Stromal cell of bone marrow (primary cell): ENCODE measurements at regions not wholly inside any gene's neighbourhood (a gene's known extent, or its start where the extent isn't known, plus 50 kb on each side); places are given as distances from the start of the nearest gene placed in this dataset.

Source experiments
- DNase-seq: peaks from one replicate; pipeline ENCODE4 v3.0.0-alpha.2; 2012; ENCODE audit warnings: low read depth

DNA sequence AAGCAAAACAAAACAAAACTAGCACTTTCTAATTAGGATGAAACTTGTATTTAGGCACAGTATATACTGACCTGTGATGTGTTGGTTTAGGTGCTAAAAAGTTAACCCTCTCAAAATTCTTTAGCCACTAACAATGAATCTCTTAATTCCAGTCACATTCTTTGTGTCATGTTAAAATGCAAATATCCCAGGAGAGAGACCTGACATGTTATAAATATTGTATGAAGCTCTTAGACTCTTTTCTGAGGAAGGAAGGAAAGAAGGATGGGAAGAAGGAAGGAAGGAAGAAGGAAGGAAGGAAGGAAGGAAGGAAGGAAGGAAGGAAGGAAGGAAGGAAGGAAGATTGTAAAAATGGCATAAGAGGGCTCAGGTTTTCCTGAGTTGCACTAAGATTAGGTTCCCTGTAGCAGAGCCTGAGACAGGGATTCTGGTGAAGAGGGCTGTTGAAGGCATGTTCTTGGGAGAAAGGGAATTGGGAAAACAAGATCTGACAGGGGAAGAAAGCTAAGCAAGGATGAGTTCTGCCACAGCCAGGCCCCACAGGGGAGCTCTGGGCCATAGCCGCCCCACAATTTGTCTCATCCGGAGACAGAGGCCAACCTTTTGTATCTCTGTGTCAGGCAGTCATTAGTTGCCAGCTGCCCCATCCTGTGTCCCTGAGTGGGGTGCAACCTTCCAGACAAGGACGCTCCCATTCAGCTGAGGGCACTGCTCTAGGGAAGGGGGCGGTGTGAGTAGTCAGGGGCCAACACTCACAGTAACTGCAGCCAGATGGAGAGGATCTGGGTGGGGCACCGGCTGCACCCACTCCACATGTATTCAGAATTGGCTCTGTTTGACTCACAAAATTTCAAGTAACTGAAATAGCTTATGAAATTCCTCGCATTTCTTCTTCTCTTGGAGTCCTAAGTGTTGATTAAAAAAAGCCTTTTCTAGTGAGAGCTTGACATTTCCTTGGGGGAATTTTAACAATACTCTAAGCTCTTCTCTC is 189.3 kb upstream of the ARG1 start:
- DNase-seq = no peak

DNA sequence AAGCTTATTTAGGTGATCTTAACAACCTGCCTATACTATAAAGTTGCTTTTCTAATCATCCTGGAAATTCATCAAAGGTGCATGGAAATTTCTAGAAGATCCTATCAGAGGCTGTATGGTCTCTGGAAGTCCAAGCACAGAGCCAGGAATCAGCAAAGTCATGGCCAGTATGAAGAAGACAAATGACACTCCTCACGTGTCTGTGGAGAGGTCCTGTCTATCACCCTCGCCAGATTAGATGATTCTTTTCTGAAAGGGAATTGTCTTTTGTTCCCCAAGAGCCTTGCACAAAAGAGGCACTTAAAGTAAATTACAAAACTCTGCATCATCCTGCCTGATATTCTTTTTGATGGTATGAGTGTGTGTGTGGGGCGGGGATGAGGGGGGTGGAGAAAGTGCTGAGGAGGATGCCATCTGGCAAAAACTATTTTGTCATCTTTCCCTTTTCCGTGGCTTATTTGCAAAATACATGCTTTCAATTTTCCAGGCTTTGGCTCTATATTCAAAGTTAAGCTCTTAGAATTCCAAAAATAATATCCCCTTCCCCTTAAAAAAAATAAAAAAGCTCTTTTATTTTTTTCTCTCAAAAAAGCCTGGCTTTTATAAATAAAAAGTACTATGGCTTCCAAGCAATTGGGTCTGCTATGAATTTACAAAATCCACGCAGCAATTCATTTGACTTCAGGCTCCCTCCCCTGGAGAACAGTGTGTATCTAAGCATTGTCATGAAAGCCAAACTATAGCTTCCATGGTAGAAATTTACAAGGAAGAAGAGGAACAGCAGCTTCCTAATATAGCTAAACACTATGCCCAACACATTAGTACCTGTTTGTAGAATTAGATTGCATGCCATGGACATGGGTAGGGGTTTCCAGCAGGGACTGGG is 185.2 kb upstream of the ARG1 start:
- DNase-seq = no peak

DNA sequence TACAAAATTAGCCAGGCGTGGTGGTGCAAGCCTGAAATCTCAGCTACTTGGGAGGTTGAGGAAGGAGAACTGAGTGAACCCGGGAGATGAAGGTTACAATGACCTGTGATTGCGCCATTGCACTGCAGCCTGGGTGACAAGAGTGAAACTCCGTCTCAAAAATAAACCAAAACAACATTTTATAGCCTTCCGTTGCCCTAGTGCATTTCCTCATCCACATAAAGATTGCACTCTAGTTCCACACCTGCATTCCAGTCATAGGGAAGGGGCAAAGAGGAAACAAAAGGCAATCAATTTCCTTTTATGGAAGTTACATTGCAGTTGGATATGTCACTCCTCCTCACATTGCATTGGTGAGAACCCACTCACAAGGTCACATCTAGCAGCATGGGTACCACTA is 182.7 kb upstream of the ARG1 start:
- DNase-seq = no peak

DNA sequence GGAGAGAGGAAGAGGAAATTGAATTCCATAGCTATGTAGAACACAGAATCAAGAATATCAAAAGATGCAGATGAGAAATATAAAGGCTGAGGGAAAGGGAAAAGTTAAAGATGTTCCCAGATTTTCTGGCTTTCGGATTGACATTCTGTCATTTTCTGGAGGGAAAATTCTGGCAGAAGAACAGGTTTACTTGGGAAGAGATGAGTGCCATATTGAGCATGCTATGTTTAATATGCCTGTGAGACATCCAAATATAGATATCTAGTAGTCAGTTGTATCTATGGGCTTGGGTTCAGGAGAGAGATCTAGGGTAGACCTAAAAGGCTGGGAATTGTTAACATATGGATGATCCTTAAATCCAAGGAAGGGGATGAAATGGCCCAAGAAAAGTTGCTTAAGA is 181.9 kb upstream of the ARG1 start:
- DNase-seq = no peak

DNA sequence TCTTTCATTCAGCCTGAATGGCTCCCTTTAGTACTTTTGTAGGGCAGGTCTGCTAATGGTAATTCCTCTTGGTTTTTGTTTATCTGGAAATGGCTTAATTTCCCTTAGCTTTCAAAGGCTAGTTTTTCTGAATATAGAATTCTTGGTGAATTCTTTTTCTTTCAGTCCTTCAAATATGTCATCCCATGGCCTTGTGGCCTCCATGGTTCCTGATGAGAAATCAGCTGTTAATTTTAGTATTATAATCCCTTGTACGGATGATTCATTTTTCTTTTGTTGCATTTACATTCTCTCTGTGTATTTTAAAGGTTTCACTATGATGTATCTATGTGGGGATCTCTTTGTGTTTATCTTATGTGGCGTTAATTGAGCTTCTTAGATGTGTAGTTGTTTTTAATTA is 179.6 kb upstream of the ARG1 start:
- no peak for DNase-seq

DNA sequence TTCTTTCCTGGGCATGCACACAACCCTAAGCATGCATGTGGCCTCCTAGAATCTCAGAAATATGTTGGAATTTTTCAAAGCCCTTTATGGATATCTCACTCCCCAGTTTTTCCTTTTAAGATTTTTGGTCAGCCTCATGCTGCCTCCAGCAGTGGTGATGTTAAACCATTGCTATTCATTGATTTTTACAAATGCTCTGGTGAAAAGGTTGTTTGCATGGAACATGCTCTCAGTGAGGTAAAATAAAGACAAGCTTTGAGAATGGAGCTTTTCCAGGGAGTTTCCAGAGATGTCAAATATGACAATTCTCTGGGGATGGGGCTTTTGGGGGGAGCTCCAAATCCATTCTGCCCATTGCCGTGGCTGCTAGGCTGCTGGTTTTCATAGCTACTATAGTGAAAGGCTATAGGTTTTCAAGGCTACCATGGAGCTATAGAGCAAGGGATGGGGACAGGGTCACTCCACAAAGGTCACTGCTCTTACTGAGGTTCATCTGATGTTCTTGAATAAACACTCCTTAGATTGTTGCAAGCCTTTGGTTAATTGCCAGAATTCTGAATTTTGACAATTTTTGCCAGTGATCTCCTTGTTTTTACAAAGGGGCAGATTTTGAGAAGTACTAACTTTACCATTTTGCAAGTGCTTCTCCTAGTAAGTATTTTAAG is 178.1 kb upstream of the ARG1 start:
- DNase-seq = no peak

DNA sequence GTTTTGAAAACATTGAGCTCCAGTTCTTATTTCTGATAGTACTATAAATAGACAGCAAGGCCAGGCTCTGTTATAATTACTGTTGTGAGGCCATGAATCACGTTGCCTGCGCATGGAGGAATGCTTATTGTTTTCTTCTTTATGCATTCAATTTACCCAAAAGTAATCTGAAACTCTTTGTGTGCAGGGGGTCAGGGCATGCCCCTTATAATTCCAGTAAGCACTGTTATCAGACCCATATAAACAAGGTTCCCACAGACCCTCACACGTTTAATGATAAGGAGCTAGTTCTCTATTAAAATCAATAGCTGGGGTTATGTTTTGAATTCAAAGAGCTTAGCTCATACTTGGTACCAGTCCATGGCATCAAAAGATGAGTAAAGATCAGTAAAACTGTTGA is 174.8 kb upstream of the ARG1 start:
- no peak for DNase-seq

DNA sequence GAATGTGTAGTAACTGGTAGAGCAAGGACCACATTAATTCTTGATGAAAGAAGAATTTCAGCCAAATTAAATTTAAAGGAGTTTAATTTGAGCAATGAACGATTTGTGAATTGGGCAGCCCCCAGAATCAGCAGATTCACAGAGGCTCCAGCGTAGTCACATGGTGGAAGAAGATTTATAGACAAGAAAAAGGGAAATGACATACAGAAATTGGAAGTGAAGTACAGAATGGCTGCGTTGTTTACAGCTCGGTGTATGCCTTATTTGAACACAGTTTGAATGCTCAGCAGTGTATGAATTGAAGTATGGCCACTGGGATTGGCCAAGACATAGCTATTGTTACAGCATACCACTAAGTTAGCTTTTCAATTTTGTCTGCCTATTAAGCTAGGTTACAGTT is 173.6 kb upstream of the ARG1 start:
- no peak for DNase-seq

DNA sequence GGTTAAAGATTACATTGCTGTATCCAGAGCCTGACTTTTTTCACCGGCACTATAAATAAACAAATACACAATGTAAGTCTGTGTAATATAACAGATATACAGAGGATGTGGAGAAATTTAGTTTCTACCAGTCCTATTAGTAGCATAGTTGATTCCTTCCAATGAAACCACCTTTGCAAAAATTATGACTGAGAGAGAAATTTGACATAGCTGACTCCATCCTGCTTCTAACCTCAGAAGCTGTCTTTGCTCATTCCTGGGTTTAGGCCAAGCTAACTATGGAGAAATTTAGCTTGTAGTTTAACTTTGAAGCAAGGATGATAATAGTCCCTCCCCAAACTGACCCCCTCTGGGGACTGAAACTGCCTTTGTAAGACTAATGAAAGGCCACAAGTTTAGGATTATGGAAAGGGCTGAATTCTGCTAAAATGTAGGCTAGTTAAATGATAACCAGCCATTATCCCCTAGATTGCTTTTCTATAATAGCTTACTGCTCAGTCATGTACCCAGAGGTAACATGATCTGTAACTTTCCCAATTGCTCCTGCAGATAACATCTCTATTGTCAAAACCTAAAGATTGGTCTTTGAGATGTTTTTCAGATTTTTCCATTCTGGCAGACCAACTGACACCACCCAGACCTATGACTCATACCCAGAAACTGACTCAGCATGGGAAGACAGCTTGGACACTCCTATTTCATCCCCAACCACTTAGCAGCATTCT is 172.8 kb upstream of the ARG1 start:
- DNase-seq = peak; percentile 87

DNA sequence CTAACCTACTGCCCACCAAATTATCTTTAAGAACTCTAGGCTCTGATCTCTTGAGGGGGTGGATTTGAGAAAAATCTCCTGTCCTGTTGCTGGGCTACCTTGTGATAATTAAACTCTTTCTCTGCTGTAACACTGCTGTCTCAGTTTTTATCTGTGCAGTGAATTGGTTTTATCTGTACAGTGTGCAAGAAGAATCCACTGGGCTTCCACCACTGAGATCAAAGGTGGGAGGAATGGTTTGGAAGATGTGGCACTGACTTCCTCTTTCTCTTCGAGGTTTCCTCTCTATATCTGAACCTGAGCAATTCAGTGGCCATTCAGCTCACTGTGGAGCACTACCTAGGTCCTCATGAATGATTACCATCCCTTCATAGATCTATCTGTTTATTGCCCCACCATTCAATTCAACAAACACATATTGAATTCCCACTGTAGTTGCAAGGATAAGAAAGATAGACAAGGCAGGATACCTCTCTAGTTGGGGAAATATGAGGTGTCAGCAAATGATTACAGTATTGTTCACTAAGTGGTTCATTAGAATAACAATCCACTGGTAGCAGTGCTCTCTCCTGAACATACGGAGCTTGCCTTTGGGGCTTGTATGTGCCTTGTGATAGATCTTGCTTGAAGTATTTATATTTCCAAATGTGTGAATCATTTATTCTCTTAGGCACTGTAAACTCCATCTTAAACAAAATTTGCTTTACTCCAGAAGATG is 172.1 kb upstream of the ARG1 start:
- DNase-seq = no peak

DNA sequence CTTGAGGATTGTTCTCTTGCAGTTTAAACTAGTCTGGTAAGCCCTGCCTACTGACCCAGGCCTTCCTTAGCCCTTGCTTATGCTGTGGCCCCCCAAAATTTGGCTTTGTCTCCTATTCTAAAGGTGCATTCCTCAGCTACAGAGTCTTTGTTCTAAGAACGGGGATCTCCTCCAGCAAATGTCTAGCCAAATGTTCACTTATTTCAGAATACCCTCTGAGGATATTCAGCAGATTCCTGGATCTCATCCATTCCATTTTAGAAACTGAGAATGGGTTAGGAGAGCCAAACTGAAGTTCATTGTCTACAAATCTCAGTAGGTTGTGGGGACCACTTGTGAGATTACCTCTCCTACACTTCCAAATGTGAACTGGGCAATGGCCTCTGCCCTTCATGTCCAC is 164.2 kb upstream of the ARG1 start:
- DNase-seq = no peak

DNA sequence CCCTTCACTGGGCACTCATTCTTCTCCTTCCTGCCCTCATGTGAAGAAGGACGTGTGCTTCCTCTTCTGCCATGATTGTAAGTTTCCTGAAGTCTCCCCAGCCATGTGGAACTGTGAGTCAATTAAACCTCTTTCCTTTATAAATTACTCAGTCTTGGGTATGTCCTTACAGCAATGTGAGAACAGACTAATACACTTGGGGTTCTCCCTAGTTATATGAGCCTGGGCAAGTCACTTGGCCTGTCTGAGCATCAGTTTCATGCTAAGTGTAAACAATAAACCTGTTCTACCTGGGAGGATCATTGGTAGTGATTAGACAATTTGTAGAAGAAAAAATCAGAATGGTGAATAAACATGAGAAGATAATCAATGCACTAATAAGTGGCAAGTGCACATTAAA is 162.2 kb upstream of the ARG1 start:
- no peak for DNase-seq

DNA sequence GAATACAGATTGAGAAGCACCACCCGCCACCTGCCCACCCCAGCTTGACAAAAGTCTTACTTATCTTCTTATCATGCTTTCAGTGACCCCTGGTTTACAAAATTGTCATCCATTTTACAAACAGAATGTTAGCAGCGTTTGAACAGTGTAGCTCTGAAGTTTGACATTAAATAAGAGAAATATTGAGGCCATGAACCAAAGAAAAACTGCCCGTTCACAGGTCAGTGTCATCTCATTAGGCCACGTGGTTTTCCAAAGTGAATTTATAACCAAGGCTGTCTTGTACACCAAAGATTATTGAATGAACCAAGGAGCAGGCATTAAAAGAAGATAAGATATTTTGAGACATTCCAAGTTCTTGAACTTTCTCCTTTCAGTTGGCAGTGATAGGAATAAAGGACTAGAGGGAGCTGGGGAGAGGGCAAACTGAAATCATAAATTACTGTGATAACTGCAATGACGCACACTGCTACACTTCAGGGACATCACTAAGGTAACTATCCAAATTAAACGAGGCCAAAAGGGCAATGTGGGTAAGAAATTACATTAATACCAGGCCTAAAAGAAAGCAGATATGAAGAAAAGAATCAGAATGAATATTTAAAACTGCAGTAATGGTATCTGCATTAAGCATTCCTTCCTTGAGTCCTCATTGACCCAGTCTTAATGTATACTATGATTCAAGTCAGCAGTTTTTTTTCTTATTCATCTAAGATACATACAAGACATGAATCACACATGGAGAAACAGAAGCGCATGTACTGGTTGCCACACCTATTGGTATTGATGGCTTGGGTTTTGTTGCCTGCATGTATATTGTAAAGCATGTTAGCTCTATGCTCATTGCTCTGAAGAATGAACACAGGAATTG is 159.8 kb upstream of the ARG1 start:
- DNase-seq = no peak

DNA sequence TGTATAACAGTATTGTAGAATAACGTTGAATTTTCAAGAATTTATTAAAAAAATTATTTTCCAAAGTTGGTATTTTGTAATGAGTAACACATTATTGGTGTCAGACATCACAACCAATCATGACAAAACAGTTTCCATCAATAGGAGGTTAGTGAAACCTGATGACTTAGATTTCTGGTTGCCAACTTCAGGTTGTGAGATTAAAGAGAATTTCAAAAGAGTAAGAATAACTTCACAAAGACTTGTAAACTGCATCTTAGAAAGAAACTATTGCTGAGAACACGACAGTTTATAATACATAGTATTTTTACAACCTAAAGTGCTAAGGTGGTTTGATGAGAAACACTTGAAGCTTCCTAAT is 159.2 kb upstream of the ARG1 start:
- DNase-seq = no peak

DNA sequence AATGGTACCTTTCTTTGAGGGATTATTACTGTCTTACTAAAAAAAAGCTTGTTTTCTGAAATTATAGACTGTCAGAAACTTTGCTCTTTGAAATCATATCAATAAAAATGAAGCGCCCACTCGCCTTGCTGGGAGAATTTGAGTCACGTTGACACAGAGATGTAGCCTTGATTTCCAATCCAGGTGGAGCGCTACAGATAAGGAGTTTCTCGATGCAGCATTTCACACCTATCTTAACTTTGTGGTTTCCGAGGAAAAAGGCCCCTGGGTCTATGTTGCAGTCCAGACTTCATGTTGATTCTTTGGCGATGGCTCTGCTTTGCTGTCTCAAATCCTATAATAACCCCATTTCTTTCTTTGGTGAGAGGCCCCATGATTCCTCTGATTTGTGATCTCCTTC is 158.1 kb upstream of the ARG1 start:
- no peak for DNase-seq

DNA sequence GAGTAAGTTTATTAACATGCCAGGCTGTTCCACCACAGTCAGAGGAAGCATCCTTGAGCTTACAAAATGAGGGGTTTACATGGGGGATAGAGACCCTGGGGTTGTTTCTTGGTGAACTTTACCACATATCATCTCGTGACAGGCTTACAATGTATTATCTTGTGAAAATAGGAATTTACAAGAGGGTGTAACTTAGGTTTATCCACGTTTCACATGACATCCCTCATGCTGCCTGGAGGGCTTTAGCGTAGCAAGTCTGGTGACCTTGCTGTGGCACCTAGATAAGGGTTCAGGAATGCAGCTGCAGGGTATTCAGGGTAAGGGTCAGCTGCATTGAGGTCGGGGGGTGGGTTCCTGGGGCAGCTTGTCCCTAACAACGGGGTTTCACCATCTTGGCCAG is 154.6 kb upstream of the ARG1 start:
- no peak for DNase-seq

DNA sequence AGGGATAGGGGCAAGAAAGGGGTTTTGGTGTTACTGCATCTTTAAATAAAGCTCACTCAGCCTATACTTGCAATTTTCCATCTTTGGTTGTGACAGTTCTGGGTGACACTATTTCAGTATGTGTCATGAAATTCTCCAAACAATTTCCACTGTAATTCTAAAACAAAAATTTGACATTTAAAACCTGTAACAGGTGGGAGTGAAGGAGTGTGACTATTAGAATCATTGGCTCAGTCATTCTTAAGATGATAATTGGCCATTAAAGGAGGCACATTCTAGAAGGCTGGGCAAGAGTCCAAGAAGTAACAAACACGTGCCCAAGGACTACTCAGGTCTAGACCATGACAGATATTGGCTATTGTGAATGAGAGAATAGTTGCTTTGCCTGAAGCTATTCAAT is 153.3 kb upstream of the ARG1 start:
- DNase-seq = no peak

DNA sequence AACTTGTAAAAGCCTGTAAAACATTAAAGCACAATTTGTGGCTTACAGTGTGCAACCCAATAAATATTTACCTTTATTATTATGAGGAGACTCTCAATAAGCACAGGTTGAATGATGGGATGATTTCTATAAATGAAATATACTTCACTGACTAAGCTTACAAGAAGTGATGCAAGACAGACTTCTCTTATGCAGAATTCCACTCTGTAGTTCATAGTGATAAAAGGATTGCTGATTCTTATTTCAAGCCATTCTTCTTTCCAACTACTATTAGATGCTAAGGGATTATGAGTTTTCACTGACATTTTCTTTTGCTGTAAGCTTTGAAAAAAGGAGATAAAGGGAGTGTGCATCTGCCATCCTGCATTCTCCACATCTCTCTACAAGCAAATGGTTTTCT is 149.0 kb upstream of the ARG1 start:
- no peak for DNase-seq

DNA sequence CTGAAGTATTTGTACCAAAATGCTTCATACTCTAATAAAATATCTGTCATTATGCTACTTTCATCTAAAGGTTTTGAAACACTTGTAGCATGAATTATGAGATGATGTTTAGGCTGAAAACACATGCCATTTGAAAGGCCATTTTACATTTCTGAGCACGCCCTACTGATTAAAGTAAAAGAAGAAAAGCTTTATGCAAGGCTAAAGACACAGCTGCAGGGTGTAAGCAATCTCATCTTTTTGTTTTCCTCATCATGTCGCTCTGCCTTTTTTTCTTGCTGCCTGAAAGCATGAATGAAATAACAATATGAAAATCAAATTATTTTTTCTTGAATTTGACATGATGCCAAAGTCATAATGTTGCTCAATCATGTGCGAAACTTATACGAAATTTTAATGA is 148.6 kb upstream of the ARG1 start:
- no peak for DNase-seq

DNA sequence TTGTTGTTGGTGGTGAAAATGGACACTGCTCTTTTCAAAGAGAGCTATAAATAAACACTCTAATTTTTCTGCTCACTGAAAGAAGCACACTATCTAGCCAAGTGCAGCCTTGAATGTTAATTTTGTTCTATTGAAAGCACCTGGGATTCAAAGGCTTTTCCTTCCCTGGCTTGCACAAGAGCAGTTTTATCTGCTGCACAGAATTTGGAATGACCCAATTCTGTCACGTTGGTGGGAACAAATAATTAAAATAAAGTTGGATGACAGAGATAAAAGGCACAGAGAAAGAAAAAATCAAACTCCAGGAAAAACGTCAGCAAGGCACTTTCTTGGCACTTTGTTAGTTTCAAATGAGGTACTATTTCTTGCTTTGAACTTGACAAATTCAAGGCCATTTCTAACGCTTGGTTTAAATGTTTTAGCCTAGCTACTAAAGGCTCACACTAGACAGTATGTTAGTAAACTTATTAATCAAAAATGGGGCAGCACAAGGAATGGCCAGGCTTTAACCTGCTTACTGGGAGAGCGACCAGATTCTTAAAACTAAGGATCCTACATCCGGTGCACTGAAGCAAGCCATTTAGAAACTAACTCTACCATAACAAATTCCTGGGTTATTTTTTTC is 145.5 kb upstream of the ARG1 start:
- no peak for DNase-seq
